ENCODE measurements at regions not wholly inside any gene's neighbourhood (a gene's known extent, or its start where the extent isn't known, plus 50 kb on each side); places are given as distances from the start of the nearest gene placed in this dataset.
"Not testable (repeated sequence)": the region's sequence is repeated elsewhere in the genome, so short reads cannot be mapped to it uniquely, and the experiment has no call there.

GRCh38 chr5:2355859-2356258 is 395.6 kb downstream of the IRX2 start:
- ATAC-seq = no peak
- DNase-seq = no peak
- H3K9me3 ChIP-seq = no peaks in the 10 kb centered on the region
- H3K27ac ChIP-seq = no peak overlapping the region
- no peaks in the 10 kb centered on the region for H3K36me3 ChIP-seq
- peaks cover 4% of the 10 kb centered on the region for H3K4me1 ChIP-seq
- intact Hi-C loops (cut with DNase I) = no loop called here
- H3K4me3 ChIP-seq = no peak overlapping the region
- TF ChIP-seq CTCF (IDR thresholded peaks at IDR 0.05) = no peak
- H3K27me3 ChIP-seq = no peaks in the 10 kb centered on the region

- no peak for TF ChIP-seq CTCF (IDR thresholded peaks at IDR 0.05)
- ATAC-seq (no peak), DNase-seq (no peak)
- Histone ChIP-seq H3K27ac (no peak overlapping the region), H3K4me1 (peaks cover 4% of the 10 kb centered on the region), H3K4me3 (no peak overlapping the region), H3K36me3 (no peaks in the 10 kb centered on the region), H3K9me3 (no peaks in the 10 kb centered on the region), H3K27me3 (no peaks in the 10 kb centered on the region)
- intact Hi-C loops (cut with DNase I) = no loop called here
Measured at GRCh38 chr5:2353871-2354440, 397.5 kb downstream of the IRX2 start.

GRCh38 chr5:2353211-2353610 is 398.3 kb downstream of the IRX2 start:
- no peak for DNase-seq
- ATAC-seq = peak; percentile 57
- Histone ChIP-seq H3K27me3 (no peaks in the 10 kb centered on the region), H3K4me1 (peaks cover 4% of the 10 kb centered on the region), H3K36me3 (no peaks in the 10 kb centered on the region), H3K9me3 (no peaks in the 10 kb centered on the region), H3K27ac (no peak overlapping the region), H3K4me3 (no peak overlapping the region)
- intact Hi-C loops (cut with DNase I) = no loop called here
- TF ChIP-seq CTCF (IDR thresholded peaks at IDR 0.05) = no peak

GRCh38 chr5:2352101-2352861 is 399.2 kb downstream of the IRX2 start:
- Histone ChIP-seq H3K36me3 (no peaks in the 10 kb centered on the region), H3K27me3 (no peaks in the 10 kb centered on the region), H3K27ac (no peak overlapping the region), H3K4me1 (peaks cover 4% of the 10 kb centered on the region), H3K4me3 (no peak overlapping the region), H3K9me3 (no peaks in the 10 kb centered on the region)
- DNase-seq = no peak
- ATAC-seq = no peak
- no peak for TF ChIP-seq CTCF (IDR thresholded peaks at IDR 0.05)
- intact Hi-C loops (cut with DNase I) = no loop called here

GRCh38 chr5:2349768-2350167 is 401.7 kb downstream of the IRX2 start:
- DNase-seq; H3K36me3 ChIP-seq; H3K27ac ChIP-seq; intact Hi-C loops (cut with DNase I); H3K27me3 ChIP-seq; H3K4me3 ChIP-seq; ATAC-seq; H3K4me1 ChIP-seq; H3K9me3 ChIP-seq: not testable (repeated sequence)

- no peaks in the 10 kb centered on the region for H3K36me3 ChIP-seq
- no peak overlapping the region for H3K27ac ChIP-seq
- intact Hi-C loops (cut with DNase I) = no loop called here
- ATAC-seq = no peak
- no peaks in the 10 kb centered on the region for H3K9me3 ChIP-seq
- no peak for TF ChIP-seq CTCF (IDR thresholded peaks at IDR 0.05)
- no peaks in the 10 kb centered on the region for H3K4me1 ChIP-seq
- H3K4me3 ChIP-seq = no peak overlapping the region
- DNase-seq = no peak
- no peaks in the 10 kb centered on the region for H3K27me3 ChIP-seq
Measured at GRCh38 chr5:2338686-2339085, 412.8 kb downstream of the IRX2 start.

All from upper lobe of right lung (tissue), 1 donor.